SU-DHL-6 (cell line): ENCODE measurements at regions not wholly inside any gene's neighbourhood (a gene's known extent, or its start where the extent isn't known, plus 50 kb on each side); places are given as distances from the start of the nearest gene placed in this dataset.

Experiments used
- EZH2phosphoT487 ChIP-seq: fragments of 200-600 bp; sonication (generic), shearing (Covaris generic); conservative IDR thresholded peaks from 2 replicates; pipeline ENCODE4 v1.6.1; 2018; ENCODE audit warnings: mild to moderate bottlenecking, antibody characterized with exemption, low read length, moderate library complexity, mixed read lengths
- TF ChIP-seq, protein P1 (sequence below): fragments of 200-600 bp; sonication (generic); IDR thresholded peaks from one replicate; pipeline ENCODE4 v1.5.1; 2017; ENCODE audit warnings: antibody characterized with exemption, mild to moderate bottlenecking, low read length, moderate library complexity; ENCODE audit not compliant: insufficient read depth, poor library complexity, severe bottlenecking

DNA sequence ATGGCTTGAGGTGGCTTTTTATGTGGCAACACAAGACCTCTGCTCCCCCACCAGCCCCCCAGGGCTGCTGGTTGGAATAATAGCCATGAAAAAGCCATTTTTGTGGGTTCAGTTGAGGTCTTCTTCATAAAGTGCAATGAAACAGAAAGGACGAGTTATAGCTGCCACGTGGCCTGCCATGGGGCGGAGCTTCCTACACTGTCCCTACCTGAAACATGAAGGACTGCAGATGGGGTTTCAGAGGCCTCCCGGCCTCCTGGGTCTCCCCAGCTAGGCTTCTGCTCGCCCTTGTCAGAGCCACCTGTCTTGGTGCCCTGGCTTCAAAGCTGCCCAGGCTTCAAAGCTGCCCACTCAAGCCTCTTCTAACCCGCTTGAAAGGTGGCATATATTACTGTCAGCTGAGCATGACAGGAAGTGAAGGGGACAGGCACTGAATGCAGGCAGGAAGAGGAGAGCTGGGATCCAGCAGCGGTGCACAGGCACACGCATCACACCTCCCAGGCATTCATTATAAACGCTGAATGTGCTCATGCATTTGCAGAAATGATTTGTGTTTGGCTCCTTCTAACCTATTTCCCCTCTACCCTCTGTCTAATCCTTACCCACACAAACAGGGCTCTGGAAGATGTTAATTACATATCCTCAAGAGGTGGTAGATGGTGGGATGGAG is 245.9 kb upstream of the PODXL start:
- TF ChIP-seq, protein P1, sequence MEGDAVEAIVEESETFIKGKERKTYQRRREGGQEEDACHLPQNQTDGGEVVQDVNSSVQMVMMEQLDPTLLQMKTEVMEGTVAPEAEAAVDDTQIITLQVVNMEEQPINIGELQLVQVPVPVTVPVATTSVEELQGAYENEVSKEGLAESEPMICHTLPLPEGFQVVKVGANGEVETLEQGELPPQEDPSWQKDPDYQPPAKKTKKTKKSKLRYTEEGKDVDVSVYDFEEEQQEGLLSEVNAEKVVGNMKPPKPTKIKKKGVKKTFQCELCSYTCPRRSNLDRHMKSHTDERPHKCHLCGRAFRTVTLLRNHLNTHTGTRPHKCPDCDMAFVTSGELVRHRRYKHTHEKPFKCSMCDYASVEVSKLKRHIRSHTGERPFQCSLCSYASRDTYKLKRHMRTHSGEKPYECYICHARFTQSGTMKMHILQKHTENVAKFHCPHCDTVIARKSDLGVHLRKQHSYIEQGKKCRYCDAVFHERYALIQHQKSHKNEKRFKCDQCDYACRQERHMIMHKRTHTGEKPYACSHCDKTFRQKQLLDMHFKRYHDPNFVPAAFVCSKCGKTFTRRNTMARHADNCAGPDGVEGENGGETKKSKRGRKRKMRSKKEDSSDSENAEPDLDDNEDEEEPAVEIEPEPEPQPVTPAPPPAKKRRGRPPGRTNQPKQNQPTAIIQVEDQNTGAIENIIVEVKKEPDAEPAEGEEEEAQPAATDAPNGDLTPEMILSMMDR: no peak
- no peak for TF ChIP-seq EZH2phosphoT487
